HCT116 (cell line): ENCODE measurements at regions not wholly inside any gene's neighbourhood (a gene's known extent, or its start where the extent isn't known, plus 50 kb on each side); places are given as distances from the start of the nearest gene placed in this dataset.

ENCODE experiments used
- ATAC-seq: fragments of 200-7000 bp; cut with Tn5 transposase; 2 replicates; pipeline ENCODE4 v1.9.1; 2020; ENCODE audit warnings: mild to moderate bottlenecking, moderate library complexity
- BruUV-seq: library from RNA; stranded (reverse); fragments of 400-500 nt; replicated peaks from 2 replicates; lab custom pipeline; 2021; lab: Mats Ljungman, UMichigan
- CTCF ChIA-PET: fragments of 300-600 bp; sonication (Branson Sonifier 250); formaldehyde crosslinking; loops from one replicate; lab custom pipeline; 2021; ENCODE audit warnings: antibody characterized with exemption; lab: Charles Lee
- POLR2A ChIA-PET: fragments of 300-600, 350-600 bp; sonication (Branson Sonifier 250); formaldehyde crosslinking; loops from one replicate; lab custom pipeline; 2021; ENCODE audit warnings: antibody characterized with exemption; lab: Charles Lee
- RAD21 ChIA-PET, 2 experiments: fragments of 300-600 bp; sonication (Branson Sonifier 250); formaldehyde crosslinking; loops; one replicate each; lab custom pipeline; 2023; ENCODE audit warnings: low total read pairs in 2 of 2; ENCODE audit not compliant: uncharacterized antibody in 2 of 2, unreplicated experiment in 2 of 2, low non-redundant PET in 1 of 2; lab: Charles Lee
- DNase-seq: peaks from one replicate; pipeline ENCODE4 v3.0.0-alpha.2; 2010; ENCODE audit warnings: low read depth, low spot score
- H2AFZ ChIP-seq: fragments of 200-600 bp; shearing (Covaris generic), sonication (generic); 2 replicates; pipeline ENCODE4 v1.6.1; 2017; ENCODE audit warnings: low read depth, mixed run types, mixed read lengths, antibody characterized with exemption, low read length; ENCODE audit not compliant: poor library complexity, severe bottlenecking
- H3K27ac ChIP-seq: 2 replicates; pipeline ENCODE4 v1.5.1; 2012; ENCODE audit warnings: low read depth, low read length
- H3K27me3 ChIP-seq: fragments of 200-600 bp; sonication (generic); 2 replicates; pipeline ENCODE4 v1.6.1; 2016; ENCODE audit warnings: mixed run types, low read length, mixed read lengths; ENCODE audit not compliant: insufficient read depth
- H3K36me3 ChIP-seq, 2 experiments: fragments of 200-500 bp in 1 of 2; fragments of 200-600 bp in 1 of 2; sonication (Bioruptor generic) in 1 of 2; sonication (generic) in 1 of 2; 2 replicates each; pipeline versions ENCODE4 v1.5.1 to v1.6.1; 2014 to 2016; ENCODE audit warnings: low read length in 2 of 2, inconsistent platforms in 1 of 2, mixed read lengths in 1 of 2, mixed run types in 1 of 2; ENCODE audit not compliant: insufficient read depth in 2 of 2, control insufficient read depth in 1 of 2
- H3K4me1 ChIP-seq, 2 experiments: fragments of 200-600 bp in 1 of 2; sonication (generic) in 1 of 2; 2 replicates each; pipeline versions ENCODE4 v1.5.1 to v1.6.1; 2012 to 2017; ENCODE audit warnings: low read length in 2 of 2, inconsistent platforms in 1 of 2, mild to moderate bottlenecking in 1 of 2, mixed read lengths in 1 of 2, mixed run types in 1 of 2, moderate library complexity in 1 of 2; ENCODE audit not compliant: insufficient read depth in 2 of 2, control insufficient read depth in 1 of 2
- H3K4me2 ChIP-seq: fragments of 200-600 bp; sonication (generic); 2 replicates; pipeline ENCODE4 v1.6.1; 2017; ENCODE audit warnings: mixed run types, low read length, mixed read lengths
- H3K4me3 ChIP-seq, 2 experiments: fragments of 200-600 bp in 1 of 2; sonication (generic) in 1 of 2; replicated peaks in 1 of 2; 2 replicates each; pipeline ENCODE4 v1.5.1; 2011 to 2016; ENCODE audit warnings: low read length in 2 of 2, control low read depth in 1 of 2, low read depth in 1 of 2, mild to moderate bottlenecking in 1 of 2, mixed read lengths in 1 of 2, mixed run types in 1 of 2
- H3K79me2 ChIP-seq: fragments of 200-600 bp; sonication (generic); 2 replicates; pipeline ENCODE4 v1.6.1; 2017; ENCODE audit warnings: mild to moderate bottlenecking, mixed run types, low read length, moderate library complexity, mixed read lengths; ENCODE audit not compliant: insufficient read depth
- H3K9ac ChIP-seq: fragments of 200-600 bp; sonication (generic); 2 replicates; pipeline ENCODE4 v1.6.1; 2016; ENCODE audit warnings: low read length, mixed read lengths
- H3K9me2 ChIP-seq: fragments of 200-600 bp; sonication (generic), shearing (Covaris generic); 2 replicates; pipeline ENCODE4 v1.6.1; 2017; ENCODE audit warnings: mixed run types, mild to moderate bottlenecking, moderate library complexity; ENCODE audit not compliant: insufficient read depth
- H3K9me3 ChIP-seq, 2 experiments: fragments of 200-500 bp in 1 of 2; fragments of 200-600 bp in 1 of 2; sonication (Bioruptor generic) in 1 of 2; sonication (generic) in 1 of 2; 2 replicates each; pipeline ENCODE4 v1.6.1; 2014 to 2017; ENCODE audit warnings: low read length in 2 of 2, mixed read lengths in 2 of 2, inconsistent platforms in 1 of 2, low read depth in 1 of 2, mild to moderate bottlenecking in 1 of 2, mixed run types in 1 of 2, moderate library complexity in 1 of 2; ENCODE audit not compliant: control insufficient read depth in 1 of 2, insufficient read depth in 1 of 2
- H4K20me1 ChIP-seq: fragments of 200-600 bp; sonication (generic), shearing (Covaris generic); 2 replicates; pipeline ENCODE4 v1.6.1; 2017; ENCODE audit warnings: mixed run types, mild to moderate bottlenecking, moderate library complexity; ENCODE audit not compliant: insufficient read depth
- CBX3 ChIP-seq: IDR thresholded peaks from 2 replicates; pipeline ENCODE4 v1.6.1; 2012; ENCODE audit warnings: low read depth
- EGR1 ChIP-seq: IDR thresholded peaks from 2 replicates; pipeline ENCODE4 v1.6.1; 2012; ENCODE audit warnings: low read depth
- ELF1 ChIP-seq: IDR thresholded peaks from 2 replicates; pipeline ENCODE4 v1.6.1; 2012; ENCODE audit warnings: low read depth, borderline replicate concordance
- EZH2 ChIP-seq: fragments of 200-600 bp; sonication (generic); IDR thresholded peaks from 2 replicates; pipeline ENCODE4 v1.6.1; 2017; ENCODE audit warnings: antibody characterized with exemption, mixed run types
- EZH2phosphoT487 ChIP-seq: fragments of 200-600 bp; IDR thresholded peaks from 2 replicates; pipeline ENCODE4 v1.6.1; 2018; ENCODE audit warnings: antibody characterized with exemption, borderline replicate concordance
- FOSL1 ChIP-seq: IDR thresholded peaks from 2 replicates; pipeline ENCODE4 v1.6.1; 2012; ENCODE audit warnings: low read depth
- JUND ChIP-seq: IDR thresholded peaks from 2 replicates; pipeline ENCODE4 v1.6.1; 2012
- RAD21 ChIP-seq: IDR thresholded peaks from 2 replicates; pipeline ENCODE4 v1.6.1; 2012; ENCODE audit warnings: low read depth, mild to moderate bottlenecking
- SIN3A ChIP-seq: IDR thresholded peaks from 2 replicates; pipeline ENCODE4 v1.6.1; 2012; ENCODE audit warnings: low read depth
- SP1 ChIP-seq: IDR thresholded peaks from 2 replicates; pipeline ENCODE4 v1.6.1; 2012; ENCODE audit warnings: low read depth
- SRF ChIP-seq: IDR thresholded peaks from 2 replicates; pipeline ENCODE4 v1.6.1; 2012; ENCODE audit warnings: low read depth
- TCF7L2 ChIP-seq: IDR thresholded peaks from 2 replicates; pipeline ENCODE4 v1.7.0; 2011; ENCODE audit warnings: borderline replicate concordance, inconsistent platforms; ENCODE audit not compliant: insufficient read depth, insufficient read length; ENCODE audit errors: extremely low read depth
- YY1 ChIP-seq: IDR thresholded peaks from 2 replicates; pipeline ENCODE4 v1.6.1; 2011; ENCODE audit warnings: low read length, low read depth, moderate library complexity, mild to moderate bottlenecking; ENCODE audit not compliant: insufficient replicate concordance; ENCODE audit errors: extremely low read depth
- ZFX ChIP-seq: fragments of 450-650 bp; IDR thresholded peaks from 2 replicates; pipeline ENCODE4 v1.6.1; 2017
- ZNF274 ChIP-seq: fragments of 200-500 bp; sonication (Bioruptor generic); IDR thresholded peaks from 2 replicates; pipeline ENCODE4 v1.6.1; 2014; ENCODE audit warnings: mild to moderate bottlenecking, low read depth, low read length, inconsistent platforms
- intact Hi-C: fragments of 100-400 bp; cut with micrococcal nuclease; formaldehyde crosslinking; loops from 2 replicates; pipeline ENCODE4 v1.10.0; 2022
- TF ChIP-seq, protein P1 (sequence below): IDR thresholded peaks from 2 replicates; pipeline ENCODE4 v1.6.1; 2012
- TF ChIP-seq, protein P2 (sequence below): IDR thresholded peaks from 2 replicates; pipeline ENCODE4 v1.6.1; 2012
- TF ChIP-seq, protein P3 (sequence below), 3 experiments: fragments of 200-600 bp in 1 of 3; sonication (generic) in 1 of 3; IDR thresholded peaks in 2 of 3; conservative IDR thresholded peaks in 1 of 3; 2 replicates each; pipeline ENCODE4 v1.5.1; 2012 to 2017; ENCODE audit warnings: low read depth in 2 of 3, low read length in 2 of 3, antibody characterized with exemption in 1 of 3, borderline replicate concordance in 1 of 3, control low read depth in 1 of 3, mild to moderate bottlenecking in 1 of 3, mixed read lengths in 1 of 3, mixed run types in 1 of 3, moderate library complexity in 1 of 3; ENCODE audit not compliant: insufficient read depth in 1 of 3

DNA sequence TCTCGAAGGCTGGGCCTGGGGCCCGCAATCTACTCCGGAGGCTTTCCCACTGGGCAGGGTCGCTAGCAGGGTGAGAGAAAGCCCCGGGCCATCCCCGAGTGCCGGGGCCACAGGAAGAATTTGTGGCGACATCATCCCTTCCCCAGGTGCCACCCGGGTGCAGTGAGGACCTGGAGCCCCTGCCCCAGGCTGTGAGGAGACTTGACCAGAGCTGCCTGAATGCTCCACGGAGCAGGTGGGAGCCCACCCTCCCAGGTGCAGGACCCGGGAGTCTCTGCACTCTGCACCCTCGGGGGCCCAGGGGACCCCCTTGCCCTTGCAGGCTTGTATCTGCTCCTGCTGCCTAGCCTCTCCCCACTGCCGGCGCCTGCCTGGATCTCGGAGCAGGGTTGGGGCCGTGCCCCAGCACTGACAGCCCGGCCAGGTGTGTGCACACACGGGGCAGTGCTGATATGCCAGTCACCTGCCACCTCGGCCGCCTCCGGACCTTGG is 67.5 kb upstream of the RGS7 start:
- Histone ChIP-seq H3K4me3 (no peak overlapping the region), H3K9me2 (no peaks in the 10 kb centered on the region)
- TF ChIP-seq SRF (no peak), ZNF274 (no peak), SIN3A (no peak), TCF7L2 (no peak), ZFX (no peak), EGR1 (no peak), JUND (no peak), CBX3 (no peak), EZH2 (no peak), SP1 (no peak), RAD21 (no peak), YY1 (no peak), ELF1 (no peak), FOSL1 (no peak), EZH2phosphoT487 (no peak)
- TF ChIP-seq, protein P1, sequence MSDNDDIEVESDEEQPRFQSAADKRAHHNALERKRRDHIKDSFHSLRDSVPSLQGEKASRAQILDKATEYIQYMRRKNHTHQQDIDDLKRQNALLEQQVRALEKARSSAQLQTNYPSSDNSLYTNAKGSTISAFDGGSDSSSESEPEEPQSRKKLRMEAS: no peak
- TF ChIP-seq, protein P2, sequence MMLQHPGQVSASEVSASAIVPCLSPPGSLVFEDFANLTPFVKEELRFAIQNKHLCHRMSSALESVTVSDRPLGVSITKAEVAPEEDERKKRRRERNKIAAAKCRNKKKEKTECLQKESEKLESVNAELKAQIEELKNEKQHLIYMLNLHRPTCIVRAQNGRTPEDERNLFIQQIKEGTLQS: no peak
- TF ChIP-seq, protein P3, sequence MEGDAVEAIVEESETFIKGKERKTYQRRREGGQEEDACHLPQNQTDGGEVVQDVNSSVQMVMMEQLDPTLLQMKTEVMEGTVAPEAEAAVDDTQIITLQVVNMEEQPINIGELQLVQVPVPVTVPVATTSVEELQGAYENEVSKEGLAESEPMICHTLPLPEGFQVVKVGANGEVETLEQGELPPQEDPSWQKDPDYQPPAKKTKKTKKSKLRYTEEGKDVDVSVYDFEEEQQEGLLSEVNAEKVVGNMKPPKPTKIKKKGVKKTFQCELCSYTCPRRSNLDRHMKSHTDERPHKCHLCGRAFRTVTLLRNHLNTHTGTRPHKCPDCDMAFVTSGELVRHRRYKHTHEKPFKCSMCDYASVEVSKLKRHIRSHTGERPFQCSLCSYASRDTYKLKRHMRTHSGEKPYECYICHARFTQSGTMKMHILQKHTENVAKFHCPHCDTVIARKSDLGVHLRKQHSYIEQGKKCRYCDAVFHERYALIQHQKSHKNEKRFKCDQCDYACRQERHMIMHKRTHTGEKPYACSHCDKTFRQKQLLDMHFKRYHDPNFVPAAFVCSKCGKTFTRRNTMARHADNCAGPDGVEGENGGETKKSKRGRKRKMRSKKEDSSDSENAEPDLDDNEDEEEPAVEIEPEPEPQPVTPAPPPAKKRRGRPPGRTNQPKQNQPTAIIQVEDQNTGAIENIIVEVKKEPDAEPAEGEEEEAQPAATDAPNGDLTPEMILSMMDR (IDR thresholded peaks at IDR 0.05 in 2 of 3, conservative IDR thresholded peaks at IDR 0.05 in 1 of 3; ENCODE audit: borderline replicate concordance in 1 of 3, insufficient read depth in 1 of 3, low read depth in 2 of 3, low read length in 2 of 3): no peak
- TF ChIP-seq, all 23 proteins: peak for 0
- no peak for DNase-seq
- ChIA-PET POLR2A (no interaction called here), CTCF (no interaction called here), RAD21 (no interaction called here)
- H4K20me1 ChIP-seq: no peaks in the 10 kb centered on the region
- no peak overlapping the region for H3K4me2 ChIP-seq
- no peak overlapping the region for H2AFZ ChIP-seq
- BruUV-seq: no TSS peak
- H3K36me3 ChIP-seq: no peaks in the 10 kb centered on the region
- H3K9ac ChIP-seq: no peak overlapping the region
- H3K27ac ChIP-seq: no peak overlapping the region
- ATAC-seq: no peak
- intact Hi-C loops: no loop called here
- H3K4me1 ChIP-seq: no peaks in the 10 kb centered on the region
- H3K27me3 ChIP-seq: no peaks in the 10 kb centered on the region
- no peaks in the 10 kb centered on the region for H3K9me3 ChIP-seq
- H3K79me2 ChIP-seq: no peaks in the 10 kb centered on the region
